ENCODE measurements at regions not wholly inside any gene's neighbourhood (a gene's known extent, or its start where the extent isn't known, plus 50 kb on each side); places are given as distances from the start of the nearest gene placed in this dataset.
"Not testable (repeated sequence)": the region's sequence is repeated elsewhere in the genome, so short reads cannot be mapped to it uniquely, and the experiment has no call there.

DNA sequence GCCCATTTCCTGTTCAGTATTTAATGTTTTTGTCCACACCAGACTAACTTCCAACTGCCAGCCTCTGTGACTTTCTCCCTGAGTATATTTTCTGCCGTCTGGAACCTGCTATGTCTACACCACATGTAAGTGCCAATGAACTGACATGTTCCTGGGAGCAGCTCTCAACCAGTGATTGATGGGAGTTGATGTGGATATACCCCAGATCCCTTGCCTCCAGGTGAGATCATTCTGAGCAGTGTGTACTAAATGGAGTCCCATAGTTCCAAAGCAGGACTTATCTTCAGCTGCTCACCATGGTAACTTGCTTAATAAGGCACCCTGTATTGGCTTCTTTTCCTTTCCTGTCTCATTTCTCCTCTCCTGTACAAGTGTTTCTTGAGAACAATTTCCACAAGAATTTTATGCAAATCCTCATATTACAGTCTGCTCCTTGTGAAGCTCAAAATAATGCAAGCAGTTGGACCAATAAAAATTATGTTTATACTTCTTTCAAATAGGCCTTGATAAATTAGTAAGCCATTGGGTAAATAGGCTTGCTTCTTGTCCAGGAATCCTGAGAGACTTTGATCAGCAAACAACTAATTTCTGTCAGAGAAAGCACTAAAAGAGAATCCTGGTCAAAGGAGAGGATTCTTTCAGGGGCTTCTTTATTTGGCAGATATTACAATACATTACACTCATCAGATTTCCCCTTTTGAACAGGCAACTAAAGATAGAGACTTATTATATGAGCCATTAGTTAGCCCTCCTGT lies 911.7 kb upstream of the NDST4 start:
- DNase-seq (ENCODE audit: low spot score): no peak

DNA sequence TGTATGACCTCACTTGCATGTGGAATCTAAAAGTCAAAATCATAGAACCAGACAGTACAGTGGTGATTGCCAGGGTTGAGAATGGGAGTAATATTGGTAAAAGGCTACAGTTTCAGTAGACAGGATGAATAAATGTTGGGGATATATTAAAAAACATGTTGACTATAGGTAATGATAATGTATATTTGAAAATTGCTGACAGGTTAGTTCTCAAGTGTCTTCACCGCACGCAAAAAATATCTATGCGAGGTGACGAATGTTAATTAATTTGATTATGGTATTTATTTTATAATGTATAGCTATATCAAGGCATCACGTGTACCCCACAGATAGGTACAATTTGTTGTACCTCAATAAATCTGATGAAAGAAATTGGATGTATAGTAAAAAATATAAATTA lies 909.6 kb upstream of the NDST4 start:
- DNase-seq (ENCODE audit: low spot score): no peak

DNA sequence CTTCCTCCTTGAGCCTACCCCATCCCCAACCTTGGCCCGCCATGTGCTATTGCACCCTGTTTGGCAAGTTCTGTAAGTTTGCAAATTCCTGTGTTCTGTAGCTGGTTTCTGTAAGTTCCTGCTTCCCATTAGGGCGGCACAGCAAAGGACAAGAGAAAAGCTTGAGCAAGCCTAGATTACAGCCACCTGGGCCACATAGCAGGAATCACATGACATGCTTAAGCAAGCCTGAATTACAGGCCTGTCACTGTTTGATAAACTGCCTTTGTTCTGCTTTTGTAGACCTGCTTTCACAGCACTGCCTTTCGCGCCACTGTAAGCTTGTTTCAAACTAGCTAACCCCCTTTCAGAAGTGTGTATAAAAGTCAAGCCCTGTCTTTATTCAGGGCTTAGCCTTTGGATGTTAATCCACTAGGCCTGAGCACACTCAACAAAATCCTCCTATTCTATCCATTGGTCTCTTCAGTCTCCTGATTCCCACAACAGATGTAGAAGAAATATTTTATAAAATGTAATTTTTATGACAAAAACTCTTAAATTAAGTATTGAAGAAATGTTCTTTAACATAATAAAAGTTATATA lies 906.8 kb upstream of the NDST4 start:
- DNase-seq (ENCODE audit: low spot score): no peak

DNA sequence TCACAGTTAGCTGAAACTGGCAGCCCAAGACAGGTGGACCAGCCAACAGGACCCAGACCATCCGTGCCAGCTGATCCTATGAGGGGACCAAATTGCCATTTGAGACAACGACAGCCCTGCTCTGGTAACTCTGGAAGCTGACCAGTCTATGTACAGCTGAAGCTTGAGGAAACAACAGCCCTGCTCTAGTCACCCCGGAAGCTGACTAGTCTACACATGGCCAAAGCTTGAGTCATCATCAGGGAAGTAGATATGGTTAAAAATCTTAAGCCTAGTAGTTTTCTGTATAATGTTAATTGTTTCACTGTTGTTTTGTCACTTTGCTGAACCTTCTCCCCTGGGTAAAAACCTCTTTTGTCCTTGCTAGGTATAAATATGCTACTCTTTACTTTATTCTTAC lies 905.4 kb upstream of the NDST4 start:
- no peak for DNase-seq (ENCODE audit: low spot score)

DNA sequence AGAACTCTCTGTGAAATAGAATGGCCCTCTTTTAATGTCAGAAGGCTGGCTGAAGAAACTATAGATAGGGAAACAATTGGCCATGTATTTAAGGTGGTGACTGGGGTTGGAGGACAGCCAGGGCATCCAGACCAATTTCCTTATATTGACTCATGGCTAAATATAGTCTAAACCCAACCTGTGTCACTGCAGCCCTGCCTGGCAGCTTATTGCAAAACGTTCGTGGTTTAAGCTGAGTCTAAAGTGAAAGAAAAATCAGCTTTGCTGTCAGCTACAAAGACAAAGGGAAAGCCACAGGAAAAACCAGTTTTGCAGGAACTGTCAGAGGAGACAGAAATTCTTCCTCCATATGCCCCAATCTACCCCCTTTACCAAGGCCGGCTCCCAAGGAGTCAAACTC lies 902.8 kb upstream of the NDST4 start:
- no peak for DNase-seq (ENCODE audit: low spot score)

DNA sequence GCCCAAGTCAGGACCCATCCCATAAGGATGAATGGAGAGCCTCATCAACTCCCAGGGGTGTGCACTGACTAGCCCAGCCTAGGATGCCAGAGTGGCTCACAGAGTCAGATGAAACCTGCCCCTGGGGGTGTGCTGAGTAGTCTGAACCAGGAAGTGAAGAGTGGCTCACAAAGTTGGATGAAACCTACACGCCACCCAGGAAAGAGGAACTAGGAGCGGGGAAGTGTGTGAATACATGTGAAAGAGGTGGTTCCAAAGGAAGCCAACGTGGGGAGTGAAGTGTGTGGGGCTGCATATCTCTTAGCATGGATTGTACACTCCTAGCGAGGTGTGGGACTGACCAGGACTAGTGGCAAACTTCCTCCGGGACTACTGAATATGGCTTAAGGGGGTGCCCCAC lies 902.1 kb upstream of the NDST4 start:
- DNase-seq (ENCODE audit: low spot score): no peak

DNA sequence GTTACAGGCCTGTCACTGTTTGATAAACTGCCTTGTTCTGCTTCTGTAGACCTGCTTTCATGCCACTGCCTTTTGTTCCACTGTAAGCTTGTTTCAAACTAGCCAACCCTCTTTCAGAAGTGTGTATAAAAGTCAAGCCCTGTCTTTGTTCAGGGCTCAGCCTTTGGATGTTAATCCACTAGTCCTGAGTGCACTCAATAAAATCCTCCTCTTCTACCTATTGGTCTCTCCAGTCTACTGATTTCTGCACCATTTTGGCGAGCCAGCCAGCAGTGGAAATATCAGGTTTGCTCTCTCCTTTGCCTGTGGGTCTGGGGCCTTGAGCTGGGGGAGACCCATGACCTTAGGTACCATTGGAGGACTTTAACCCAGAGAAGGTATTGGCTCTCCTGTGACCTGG lies 901.6 kb upstream of the NDST4 start:
- no peak for DNase-seq (ENCODE audit: low spot score)

DNA sequence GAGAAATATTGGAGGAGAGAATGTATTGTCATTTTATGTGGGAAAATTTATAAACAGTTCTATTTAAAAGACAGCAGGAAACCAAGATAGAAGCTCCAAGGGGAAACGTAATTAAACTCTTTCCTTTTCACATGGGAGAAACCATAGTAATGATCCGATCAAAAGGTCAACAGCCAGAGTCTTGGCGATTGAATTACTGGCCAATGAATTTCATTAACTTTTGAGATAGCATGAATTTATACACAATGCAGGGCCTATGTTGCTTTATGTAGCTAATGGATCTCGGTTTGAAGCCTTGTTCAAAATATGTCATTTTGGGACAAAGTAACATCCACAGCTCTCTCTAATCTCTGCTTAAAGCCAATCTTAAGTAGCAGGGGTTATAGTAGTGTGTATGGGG lies 897.5 kb upstream of the NDST4 start:
- peak; percentile 55 for DNase-seq (ENCODE audit: low spot score)

DNA sequence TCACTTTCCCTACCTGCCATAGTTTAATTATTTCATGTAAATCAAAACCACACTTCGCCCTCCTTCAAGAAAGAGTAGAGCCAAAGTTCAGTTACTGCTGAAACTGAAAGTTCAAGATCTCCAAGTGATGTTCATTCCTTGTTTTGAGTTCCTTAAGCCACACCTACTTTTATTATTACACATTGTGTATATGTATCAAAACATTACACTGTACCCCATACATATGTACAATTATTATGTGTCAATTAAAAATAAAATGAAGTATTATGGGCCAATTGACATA lies 892.3 kb upstream of the NDST4 start:
- no peak for DNase-seq (ENCODE audit: low spot score)

DNA sequence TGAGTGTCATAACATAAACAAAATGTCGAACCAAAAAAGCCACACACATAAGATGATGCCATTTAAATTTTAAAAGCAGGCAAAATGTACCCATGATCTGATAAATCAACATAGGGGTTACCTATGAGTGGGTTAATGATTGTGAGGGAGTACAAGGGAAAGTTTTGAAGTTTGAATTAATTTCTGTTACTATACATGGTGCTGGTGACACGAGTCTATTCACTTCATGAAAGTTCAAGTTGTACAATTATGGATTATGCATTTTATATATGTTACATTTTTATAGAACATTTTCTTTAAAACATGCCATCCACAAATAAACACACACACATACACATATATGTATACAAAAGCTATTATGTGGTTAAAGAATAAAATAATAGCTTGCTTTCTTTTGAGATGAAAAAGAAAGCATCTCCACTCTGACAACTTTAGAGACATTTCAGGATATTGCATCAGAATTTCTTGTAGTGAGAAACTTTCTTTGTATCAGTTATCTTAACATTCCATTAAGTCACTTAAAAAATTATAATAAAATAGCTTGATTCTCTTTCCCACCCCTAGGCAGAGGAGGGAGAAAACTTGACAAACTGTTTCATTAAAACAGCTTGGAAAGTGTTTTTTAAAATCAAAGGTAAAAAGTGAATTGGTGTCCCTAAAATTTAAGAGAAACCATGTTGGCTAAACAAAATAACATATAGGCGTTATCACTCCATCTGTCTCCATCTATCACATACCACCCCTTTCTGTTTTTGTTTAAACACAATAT lies 891.8 kb upstream of the NDST4 start:
- DNase-seq (ENCODE audit: low spot score): no peak

DNA sequence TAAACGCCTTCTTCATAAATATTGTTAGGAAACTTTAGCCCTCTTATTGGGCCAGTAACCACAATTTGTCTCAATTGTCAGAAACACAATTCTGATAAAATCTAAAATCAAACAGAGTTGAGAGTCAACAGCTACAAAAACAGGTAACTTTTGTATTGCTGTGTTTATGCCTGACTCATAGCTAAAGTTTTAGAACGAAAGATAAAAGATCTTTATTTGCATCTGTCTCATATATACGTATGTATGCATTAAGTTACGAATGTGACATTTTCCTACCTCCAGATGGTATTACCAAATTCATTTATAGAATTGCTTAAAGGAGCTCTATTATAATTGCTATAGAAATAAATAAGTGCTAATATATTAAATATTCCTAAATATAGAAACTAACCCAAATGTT lies 887.9 kb upstream of the NDST4 start:
- no peak for DNase-seq (ENCODE audit: low spot score)

DNA sequence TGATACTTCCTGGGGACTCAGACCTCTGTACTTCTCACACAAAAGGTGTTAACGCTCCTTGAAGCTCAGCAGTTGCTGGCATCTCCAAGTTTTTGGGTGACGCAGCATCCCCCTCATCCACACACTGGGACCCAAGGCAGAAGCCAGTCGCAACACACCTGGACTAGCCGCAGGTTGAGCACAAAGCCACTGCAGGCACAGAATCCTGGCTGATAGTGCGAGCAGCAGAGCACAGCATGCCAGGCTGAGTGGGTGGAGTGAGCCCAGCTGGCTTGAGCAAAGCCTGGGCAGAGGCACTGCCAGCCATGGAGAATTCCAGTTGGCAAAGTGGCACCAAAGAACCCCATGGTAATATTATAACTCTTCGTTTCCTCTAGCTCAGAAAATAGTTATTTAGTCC lies 873.2 kb upstream of the NDST4 start:
- DNase-seq (ENCODE audit: low spot score): no peak

DNA sequence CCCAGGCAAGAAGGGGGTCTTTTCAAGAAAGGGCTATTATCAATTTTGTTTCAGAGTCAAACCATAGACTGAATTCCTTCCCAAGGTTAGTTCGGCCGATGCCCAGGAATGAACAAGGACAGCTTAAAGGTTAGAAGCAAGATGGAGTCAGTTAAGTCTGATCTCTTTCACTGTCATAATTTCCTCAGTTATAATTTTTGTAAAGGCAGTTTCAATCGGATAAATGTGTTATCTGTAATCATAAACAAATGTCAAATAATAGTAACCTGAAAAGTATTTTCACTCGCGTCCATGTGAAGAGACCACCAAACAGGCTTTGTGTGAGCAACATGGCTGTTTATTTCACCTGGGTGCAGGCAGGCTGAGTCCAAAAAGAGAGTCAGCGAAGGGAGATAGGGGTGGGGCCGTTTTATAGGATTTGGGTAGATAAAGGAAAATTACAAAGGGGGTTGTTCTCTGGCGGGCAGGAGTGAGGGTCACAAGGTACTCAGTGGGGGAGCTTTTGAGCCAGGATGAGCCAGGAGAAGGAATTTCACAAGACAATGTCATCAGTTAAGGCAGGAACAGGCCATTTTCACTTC lies 862.1 kb upstream of the NDST4 start:
- DNase-seq (ENCODE audit: low spot score): not testable (repeated sequence)

DNA sequence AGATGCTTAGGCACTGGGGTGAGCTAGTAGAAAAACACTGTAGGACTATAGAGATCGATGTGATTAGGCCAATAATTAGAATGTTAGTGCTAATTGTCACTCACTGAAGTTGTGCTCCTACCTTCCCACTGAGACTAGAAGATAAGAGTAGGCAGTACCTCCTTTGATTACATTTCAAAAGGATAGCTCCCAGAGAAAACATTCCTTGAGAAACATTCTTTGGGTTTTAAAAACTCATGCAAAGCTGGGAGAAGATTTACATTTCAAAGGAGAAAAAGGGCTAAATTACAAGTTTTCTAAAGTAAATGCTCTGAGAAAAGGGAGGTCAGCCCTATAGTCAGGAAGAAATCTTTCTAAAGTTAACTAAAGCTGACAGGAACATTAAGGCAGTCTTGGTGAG lies 860.3 kb upstream of the NDST4 start:
- DNase-seq (ENCODE audit: low spot score): no peak

DNA sequence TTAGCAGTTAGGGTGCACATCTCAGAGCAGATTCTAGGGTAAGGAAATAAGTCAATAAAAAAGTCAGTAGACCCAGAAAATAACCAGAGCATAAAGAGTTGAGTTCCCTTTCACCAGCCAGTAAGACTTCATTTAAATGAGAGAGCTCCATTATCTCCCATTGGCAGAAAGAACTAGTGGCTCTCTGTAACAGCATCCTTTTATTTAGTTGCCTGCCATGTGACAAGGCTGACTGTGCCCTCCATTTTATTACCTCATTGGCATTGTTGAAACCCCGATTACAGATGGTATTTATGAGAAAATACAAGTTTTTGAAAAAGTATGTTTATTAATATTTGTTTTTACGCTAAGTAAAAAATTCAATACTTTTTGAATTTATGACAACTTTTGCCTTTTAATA lies 859.5 kb upstream of the NDST4 start:
- no peak for DNase-seq (ENCODE audit: low spot score)

DNA sequence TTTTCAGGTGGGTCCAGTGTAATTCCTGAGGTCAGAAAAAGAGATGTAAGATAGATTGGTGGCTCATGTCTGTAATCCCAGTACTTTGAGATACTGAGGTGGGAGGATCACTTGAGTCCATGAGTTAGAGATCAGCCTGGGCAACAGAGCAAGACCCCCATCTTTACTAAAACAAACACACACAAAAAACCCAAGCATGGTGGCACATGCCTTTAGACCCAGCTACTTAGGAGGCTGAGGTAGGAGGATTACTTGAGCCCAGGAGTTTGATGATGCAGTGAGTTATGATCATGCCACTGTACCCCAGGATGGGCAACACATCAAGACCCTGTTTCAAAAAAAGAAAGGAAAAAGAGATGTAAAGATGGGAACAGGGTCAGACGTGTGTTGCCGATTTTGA lies 857.4 kb upstream of the NDST4 start:
- no peak for DNase-seq (ENCODE audit: low spot score)

DNA sequence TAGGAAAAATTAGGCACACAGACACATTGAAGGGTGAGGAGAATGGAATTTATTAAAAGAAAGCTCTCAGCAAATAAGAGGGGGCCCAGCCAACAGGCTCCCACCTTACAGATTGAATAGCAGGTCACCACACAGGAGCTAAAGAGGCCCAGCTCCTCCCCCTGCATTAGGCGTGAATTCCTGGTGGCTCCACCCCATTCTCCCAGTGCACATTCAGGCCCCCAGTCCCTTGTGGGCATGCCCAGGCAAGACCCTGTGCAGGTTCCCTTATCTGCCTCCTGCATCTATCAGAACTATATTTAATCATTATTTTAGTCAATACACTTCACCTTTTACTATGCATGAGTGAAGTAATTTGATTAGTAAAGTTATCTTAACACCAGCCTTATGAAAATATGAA lies 856.3 kb upstream of the NDST4 start:
- no peak for DNase-seq (ENCODE audit: low spot score)

DNA sequence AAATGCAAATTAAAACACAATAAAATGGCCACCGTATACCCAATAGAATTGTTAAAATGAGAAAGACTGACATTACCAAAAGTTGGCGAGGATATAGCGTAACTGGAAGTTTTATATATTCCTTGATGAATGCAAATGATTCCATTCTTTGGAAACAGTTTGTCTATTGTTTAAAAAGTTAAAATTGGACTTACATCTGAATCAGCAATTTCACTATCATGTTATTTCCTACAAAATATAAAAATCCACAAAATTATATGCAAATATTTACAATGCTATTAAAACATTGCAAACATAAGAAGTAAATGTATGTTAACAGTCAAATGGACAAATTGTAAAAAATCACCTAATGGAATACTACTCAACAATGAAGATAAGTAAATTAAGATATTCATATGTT lies 852.2 kb upstream of the NDST4 start:
- DNase-seq (ENCODE audit: low spot score): no peak

DNA sequence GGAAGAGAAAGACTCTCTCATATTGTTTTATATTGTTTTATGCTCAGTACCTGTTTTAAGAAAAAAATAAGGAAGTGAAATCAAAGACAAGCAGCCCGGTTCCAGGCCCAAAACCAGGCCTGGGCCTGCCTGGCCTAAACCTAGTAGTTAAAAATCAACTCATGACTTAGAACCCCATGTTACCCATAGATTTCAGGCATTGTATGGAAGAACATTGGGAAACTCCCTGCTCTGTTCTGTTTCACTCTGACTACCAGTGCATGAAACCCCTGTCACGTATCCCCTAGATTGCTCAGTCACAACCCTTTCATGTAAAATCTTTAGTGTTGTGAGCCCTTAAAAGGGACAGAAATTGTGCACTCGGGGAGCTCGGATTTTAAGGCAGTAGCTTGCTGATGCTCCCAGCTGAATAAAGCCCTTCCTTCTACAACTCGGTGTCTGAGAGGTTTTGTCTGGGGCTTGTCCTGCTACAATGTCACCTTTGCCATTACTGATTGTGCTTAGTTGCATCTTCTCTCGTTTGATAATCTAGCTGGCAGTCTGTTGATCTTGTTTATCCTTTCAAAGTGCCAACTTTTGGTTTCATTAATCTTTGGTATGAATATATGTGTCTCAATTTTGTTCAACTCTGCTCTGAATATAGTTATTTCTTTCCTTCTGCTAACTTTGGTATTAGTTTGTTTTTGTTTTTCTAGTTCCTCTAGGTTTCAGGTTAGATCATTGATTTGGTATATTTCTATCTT lies 842.8 kb upstream of the NDST4 start:
- DNase-seq (ENCODE audit: low spot score): not testable (repeated sequence)

DNA sequence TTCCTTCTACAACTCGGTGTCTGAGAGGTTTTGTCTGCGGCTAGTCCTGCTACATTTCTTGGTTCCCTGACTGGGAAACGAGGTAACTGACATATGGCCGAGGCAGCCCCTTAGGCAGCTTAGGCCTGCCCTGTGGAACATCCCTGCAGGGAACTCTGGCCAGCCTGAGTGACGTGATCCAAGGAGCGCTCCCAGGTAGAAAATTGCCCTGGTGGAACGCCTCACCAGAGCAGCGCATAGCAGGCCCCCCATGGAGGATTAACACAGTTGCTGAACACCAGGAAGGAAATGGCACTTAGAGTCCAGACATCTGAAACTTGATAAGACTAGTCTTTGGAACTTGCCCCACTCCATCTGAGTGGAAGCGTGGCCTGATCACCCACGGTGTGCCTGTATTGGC lies 837.4 kb upstream of the NDST4 start:
- no peak for DNase-seq (ENCODE audit: low spot score)

DNA sequence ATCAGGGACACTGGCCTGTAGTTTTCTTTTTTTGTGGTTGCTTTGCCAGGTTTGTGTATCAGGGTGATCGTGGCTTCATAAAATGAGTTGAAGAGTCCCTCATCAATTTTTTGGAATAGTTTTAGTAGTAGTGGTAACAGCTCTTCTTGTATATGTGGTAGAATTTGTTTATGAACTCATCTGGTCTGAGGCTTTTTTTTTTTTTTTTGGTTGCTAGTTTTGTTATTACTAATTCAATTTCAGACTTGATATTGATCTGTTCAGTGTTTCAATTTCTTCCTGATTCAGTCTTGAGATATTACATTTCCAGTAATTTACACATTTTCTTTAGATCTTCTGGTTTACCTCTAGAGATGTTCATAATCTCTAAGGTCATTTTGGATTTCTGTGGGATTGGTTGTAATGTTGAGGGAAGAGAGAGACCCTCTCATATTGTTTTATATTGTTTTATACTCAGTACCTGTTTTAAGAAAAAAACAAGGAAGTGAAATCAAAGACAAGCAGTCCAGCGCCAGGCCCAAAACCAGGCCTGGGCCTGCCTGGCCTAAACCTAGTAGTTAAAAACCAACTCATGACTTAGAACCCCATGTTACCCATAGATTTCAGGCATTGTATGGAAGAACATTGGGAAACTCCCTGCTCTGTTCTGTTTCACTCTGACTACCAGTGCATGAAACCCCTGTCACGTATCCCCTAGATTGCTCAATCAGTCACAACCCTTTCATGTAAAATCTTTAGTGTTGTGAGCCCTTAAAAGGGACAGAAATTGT lies 836.7 kb upstream of the NDST4 start:
- DNase-seq (ENCODE audit: low spot score): not testable (repeated sequence)

Measured in SK-N-DZ (cell line).